Activated CD4-positive, alpha-beta T cell treated with anti-CD3 and anti-CD28 coated beads, Interleukin-2, amount 10 ng/mL, durations not matched to agents 7 days and 5 days (primary cell): ENCODE measurements at regions not wholly inside any gene's neighbourhood (a gene's known extent, or its start where the extent isn't known, plus 50 kb on each side); places are given as distances from the start of the nearest gene placed in this dataset.

Source experiments
- CTCF ChIA-PET: fragments of 350-600 bp; sonication (Branson Sonifier 250); formaldehyde crosslinking; loops from one replicate; lab custom pipeline; 2021; ENCODE audit warnings: antibody characterized with exemption; lab: Charles Lee
- POLR2A ChIA-PET: fragments of 350-600 bp; sonication (Branson Sonifier 250); formaldehyde crosslinking; loops from one replicate; lab custom pipeline; 2021; ENCODE audit warnings: antibody characterized with exemption; lab: Charles Lee
- DNase-seq: peaks from one replicate; pipeline ENCODE4 v3.0.0-alpha.2; 2020
- H3K27ac Mint-ChIP-seq: one replicate; pipeline ENCODE4 v1.8.0; 2021; ENCODE audit warnings: mild to moderate bottlenecking, moderate library complexity, mixed read lengths
- H3K27me3 Mint-ChIP-seq: one replicate; pipeline ENCODE4 v1.8.0; 2021; ENCODE audit warnings: mixed read lengths
- H3K36me3 Mint-ChIP-seq: one replicate; pipeline ENCODE4 v1.8.0; 2021; ENCODE audit warnings: low read depth, mixed read lengths
- H3K4me1 Mint-ChIP-seq: one replicate; pipeline ENCODE4 v1.8.0; 2021; ENCODE audit warnings: mixed read lengths
- H3K4me3 Mint-ChIP-seq: one replicate; pipeline ENCODE4 v1.8.0; 2021; ENCODE audit warnings: mild to moderate bottlenecking, moderate library complexity, mixed read lengths
- H3K9me3 Mint-ChIP-seq: one replicate; pipeline ENCODE4 v1.8.0; 2021; ENCODE audit warnings: mixed read lengths

GRCh38 chr1:172732427-172732826 lies 73.5 kb downstream of the FASLG start:
- ChIA-PET CTCF (interaction anchor here (0.6 to 1.0 kb wide), 4 partner anchors 7 to 266 kb away, joined by 3 to 4 read pairs (median 3); no protein-coding TSS in a partner anchor), POLR2A (no interaction called here)
- DNase-seq = no peak
- Mint-ChIP-seq H3K4me1 (peaks cover 2% of the 10 kb centered on the region), H3K27me3 (peaks cover 46% of the 10 kb centered on the region), H3K27ac (no peak overlapping the region), H3K9me3 (peaks cover 19% of the 10 kb centered on the region), H3K4me3 (no peak overlapping the region), H3K36me3 (peaks cover 8% of the 10 kb centered on the region)

GRCh38 chr1:172733815-172734214 lies 74.9 kb downstream of the FASLG start:
- ChIA-PET POLR2A (interaction anchor here (0.6 kb wide), 1 partner anchor 110 kb away, joined by 7 read pairs; no protein-coding TSS in a partner anchor), CTCF (no interaction called here)
- Mint-ChIP-seq H3K27ac (no peak overlapping the region), H3K36me3 (peaks cover 2% of the 10 kb centered on the region), H3K4me3 (no peak overlapping the region), H3K27me3 (peaks cover 58% of the 10 kb centered on the region), H3K9me3 (peaks cover 9% of the 10 kb centered on the region), H3K4me1 (no peaks in the 10 kb centered on the region)
- DNase-seq = no peak

GRCh38 chr1:172738389-172738788 lies 79.5 kb downstream of the FASLG start:
- H3K36me3 Mint-ChIP-seq = no peaks in the 10 kb centered on the region
- ChIA-PET POLR2A (no interaction called here), CTCF (no interaction called here)
- no peaks in the 10 kb centered on the region for H3K9me3 Mint-ChIP-seq
- peaks cover 5% of the 10 kb centered on the region for H3K4me1 Mint-ChIP-seq
- H3K4me3 Mint-ChIP-seq = no peak overlapping the region
- peaks cover 61% of the 10 kb centered on the region for H3K27me3 Mint-ChIP-seq
- H3K27ac Mint-ChIP-seq = no peak overlapping the region
- no peak for DNase-seq

DNA sequence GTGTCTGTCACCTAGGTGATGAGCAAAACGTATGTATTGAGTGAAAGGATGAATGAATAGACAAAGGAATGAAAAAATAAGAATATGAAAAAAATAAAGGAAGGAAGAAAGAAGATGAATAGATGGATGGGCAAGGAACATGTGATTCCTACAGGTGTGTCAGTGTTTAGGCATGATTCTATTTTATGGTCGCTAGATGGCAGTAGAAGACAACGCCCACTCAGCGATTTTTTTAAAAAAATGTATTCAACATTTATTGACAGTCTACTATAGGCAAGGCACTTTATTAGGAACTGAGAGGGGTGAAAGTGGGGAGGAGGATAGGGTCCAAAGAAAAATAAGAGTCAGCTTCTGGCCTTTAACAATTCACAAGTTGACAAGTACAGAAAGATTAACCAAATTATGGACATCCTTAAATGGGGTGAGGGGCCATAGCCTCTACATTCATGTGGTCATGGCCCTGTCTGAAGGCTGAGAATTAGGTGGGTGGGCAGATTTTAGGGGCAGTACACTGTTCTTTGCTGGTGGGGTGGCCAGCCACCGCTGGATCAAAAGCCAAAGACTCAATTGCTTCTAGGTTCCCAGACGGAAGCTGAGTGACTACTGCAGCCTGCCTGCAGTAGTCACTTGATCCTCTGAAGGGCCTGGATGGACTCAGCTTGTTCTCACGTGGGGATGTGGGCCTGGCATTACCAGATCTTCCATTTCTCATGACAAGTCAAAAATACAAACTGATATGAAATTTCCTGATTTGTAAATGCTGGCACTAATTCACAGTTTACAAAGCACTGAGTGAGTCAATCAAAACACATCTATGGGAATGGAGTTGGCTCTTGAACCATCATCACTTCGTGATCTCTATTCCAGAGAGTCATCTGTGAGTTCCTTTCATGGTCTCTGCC lies 83.9 kb downstream of the FASLG start:
- H3K27ac Mint-ChIP-seq = no peak overlapping the region
- CTCF ChIA-PET = interaction anchor here (0.7 to 3.1 kb wide), 7 partner anchors 14 to 513 kb away, joined by 3 to 15 read pairs (median 4); no protein-coding TSS in a partner anchor

GRCh38 chr1:172745014-172745413 lies 86.1 kb downstream of the FASLG start:
- Mint-ChIP-seq H3K4me1 (peaks cover 34% of the 10 kb centered on the region), H3K4me3 (no peak overlapping the region), H3K27me3 (peaks cover 26% of the 10 kb centered on the region), H3K9me3 (peaks cover 4% of the 10 kb centered on the region), H3K36me3 (peaks cover 2% of the 10 kb centered on the region), H3K27ac (no peak overlapping the region)
- peak; percentile 70 for DNase-seq
- ChIA-PET POLR2A (no interaction called here), CTCF (interaction anchor here (0.5 to 1.6 kb wide), 14 partner anchors 13 to 1075 kb away, joined by 3 to 6 read pairs (median 4); partner anchors contain the start of gene TNFSF4)

More for the DNA sequence above, 83.9 kb downstream of the FASLG start:
- DNase-seq = peak; percentile 17
- peaks cover 42% of the 10 kb centered on the region for H3K27me3 Mint-ChIP-seq
- H3K36me3 Mint-ChIP-seq = no peaks in the 10 kb centered on the region
- H3K9me3 Mint-ChIP-seq = no peaks in the 10 kb centered on the region
- H3K4me1 Mint-ChIP-seq = peaks cover 34% of the 10 kb centered on the region
- H3K4me3 Mint-ChIP-seq = no peak overlapping the region
- POLR2A ChIA-PET = no interaction called here

DNA sequence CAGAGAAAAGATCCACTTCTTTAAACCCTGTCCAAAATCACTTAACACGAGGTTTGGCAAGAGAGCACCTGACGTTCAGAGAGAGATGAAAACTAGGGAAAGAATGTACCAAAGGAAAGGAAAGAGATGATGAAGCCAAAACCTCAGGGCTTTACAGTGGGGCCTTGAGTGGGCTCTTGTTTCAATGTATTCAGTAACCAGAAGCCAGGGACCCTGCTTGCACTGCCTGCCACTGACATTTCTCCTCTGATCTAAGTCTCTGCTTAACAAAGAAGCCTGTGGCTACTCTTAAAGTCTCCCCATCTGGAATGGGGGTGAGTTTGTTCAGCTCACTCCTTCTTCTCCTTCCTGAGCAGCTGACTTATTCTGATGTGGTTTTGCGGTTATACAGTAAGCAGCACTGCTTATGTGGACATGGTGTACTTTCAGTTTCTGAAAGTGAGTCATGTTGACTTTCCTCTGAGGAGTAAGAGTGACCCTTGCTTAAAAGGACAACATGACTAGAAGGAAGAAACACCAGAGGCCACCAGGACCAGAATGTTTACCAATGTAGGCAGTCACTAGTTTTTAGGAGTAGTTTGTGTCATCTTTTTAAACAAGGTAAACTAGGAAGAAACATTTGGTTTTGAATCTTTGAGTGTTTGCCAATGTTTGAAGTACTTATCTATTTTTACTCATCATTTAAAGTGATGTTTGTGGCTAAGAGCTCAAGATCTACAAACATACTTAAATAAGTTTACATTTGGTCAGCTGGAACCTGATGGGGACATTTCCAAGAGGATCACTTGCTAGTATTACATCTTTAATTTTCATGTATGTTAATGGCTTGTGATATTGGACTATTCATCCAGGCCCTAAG lies 87.4 kb downstream of the FASLG start:
- Mint-ChIP-seq H3K4me1 (peaks cover 34% of the 10 kb centered on the region), H3K27ac (peak overlapping the region; percentile 37), H3K27me3 (peaks cover 23% of the 10 kb centered on the region), H3K36me3 (peaks cover 2% of the 10 kb centered on the region), H3K9me3 (peaks cover 4% of the 10 kb centered on the region), H3K4me3 (peak overlapping the region; percentile 44)
- peak; percentile 70 for DNase-seq
- CTCF ChIA-PET = interaction anchor here (1.1 kb wide), 1 partner anchor 456 kb away, joined by 5 read pairs; no protein-coding TSS in a partner anchor
- POLR2A ChIA-PET = no interaction called here

- Mint-ChIP-seq H3K27me3 (peaks cover 19% of the 10 kb centered on the region), H3K4me3 (no peak overlapping the region), H3K27ac (no peak overlapping the region), H3K36me3 (peaks cover 2% of the 10 kb centered on the region), H3K4me1 (peaks cover 28% of the 10 kb centered on the region), H3K9me3 (peaks cover 4% of the 10 kb centered on the region)
- ChIA-PET CTCF (no interaction called here), POLR2A (no interaction called here)
- DNase-seq = no peak
Observed at GRCh38 chr1:172748201-172748600, 89.3 kb downstream of the FASLG start.

DNA sequence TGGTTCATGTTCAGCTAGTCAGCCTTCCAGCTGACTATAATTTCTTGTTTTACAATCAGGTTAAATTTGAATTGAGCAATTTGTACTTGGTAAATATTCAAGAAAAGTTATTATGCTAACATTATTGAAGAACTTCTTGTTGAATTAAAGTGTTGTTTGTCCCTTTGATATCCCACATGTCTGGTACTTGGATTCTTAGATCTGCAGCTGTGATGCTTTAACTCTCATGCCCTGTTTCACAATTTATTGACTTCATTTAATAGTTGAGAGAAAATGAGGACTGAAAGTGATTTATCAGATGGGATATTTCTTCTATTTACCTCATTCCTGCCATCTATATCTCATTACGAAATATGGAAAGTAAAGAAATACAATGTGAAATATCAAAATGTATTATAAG lies 92.8 kb downstream of the FASLG start:
- DNase-seq = no peak
- ChIA-PET POLR2A (no interaction called here), CTCF (no interaction called here)
- Mint-ChIP-seq H3K4me3 (no peak overlapping the region), H3K27ac (no peak overlapping the region), H3K36me3 (peaks cover 2% of the 10 kb centered on the region), H3K4me1 (peaks cover 10% of the 10 kb centered on the region), H3K9me3 (peaks cover 4% of the 10 kb centered on the region), H3K27me3 (peaks cover 19% of the 10 kb centered on the region)

DNA sequence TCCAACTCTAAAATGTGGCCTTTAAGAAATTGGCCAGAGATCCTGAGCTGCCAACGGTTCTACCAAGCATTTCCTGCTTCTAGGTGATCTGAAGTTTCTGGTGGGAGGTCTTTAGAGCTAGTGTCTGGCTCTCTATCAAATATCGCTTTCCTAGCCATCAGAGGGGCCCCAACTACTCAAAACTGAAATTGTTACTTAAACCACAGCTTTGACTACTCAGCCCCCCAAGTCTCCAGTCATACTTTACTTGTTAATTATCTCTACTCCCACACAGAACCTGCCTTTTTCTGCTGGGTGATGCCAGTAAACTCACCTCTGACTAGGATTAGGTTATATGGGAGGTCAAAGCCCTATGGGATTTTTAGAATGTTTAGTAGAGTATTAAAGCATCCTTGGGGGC lies 95.1 kb downstream of the FASLG start:
- CTCF ChIA-PET = no interaction called here
- Mint-ChIP-seq H3K36me3 (no peaks in the 10 kb centered on the region), H3K4me1 (peaks cover 6% of the 10 kb centered on the region), H3K27me3 (peaks cover 32% of the 10 kb centered on the region), H3K4me3 (no peak overlapping the region), H3K9me3 (peaks cover 2% of the 10 kb centered on the region), H3K27ac (no peak overlapping the region)
- no peak for DNase-seq
- POLR2A ChIA-PET = no interaction called here

- Mint-ChIP-seq H3K36me3 (no peaks in the 10 kb centered on the region), H3K4me1 (peaks cover 6% of the 10 kb centered on the region), H3K27ac (no peak overlapping the region), H3K4me3 (no peak overlapping the region), H3K27me3 (peaks cover 33% of the 10 kb centered on the region), H3K9me3 (peaks cover 2% of the 10 kb centered on the region)
- no peak for DNase-seq
- ChIA-PET CTCF (no interaction called here), POLR2A (no interaction called here)
Observed at GRCh38 chr1:172754609-172755008, 95.7 kb downstream of the FASLG start.

GRCh38 chr1:172755099-172755498 lies 96.2 kb downstream of the FASLG start:
- peaks cover 6% of the 10 kb centered on the region for H3K4me1 Mint-ChIP-seq
- CTCF ChIA-PET = no interaction called here
- no peak overlapping the region for H3K4me3 Mint-ChIP-seq
- no peaks in the 10 kb centered on the region for H3K36me3 Mint-ChIP-seq
- no peak for DNase-seq
- peaks cover 2% of the 10 kb centered on the region for H3K9me3 Mint-ChIP-seq
- H3K27me3 Mint-ChIP-seq = peaks cover 36% of the 10 kb centered on the region
- H3K27ac Mint-ChIP-seq = no peak overlapping the region
- POLR2A ChIA-PET = no interaction called here

- DNase-seq = no peak
- H3K36me3 Mint-ChIP-seq = no peaks in the 10 kb centered on the region
- H3K27me3 Mint-ChIP-seq = peaks cover 34% of the 10 kb centered on the region
- H3K9me3 Mint-ChIP-seq = peaks cover 2% of the 10 kb centered on the region
- H3K4me1 Mint-ChIP-seq = peaks cover 6% of the 10 kb centered on the region
- no peak overlapping the region for H3K27ac Mint-ChIP-seq
- POLR2A ChIA-PET = interaction anchor here (0.7 kb wide), 1 partner anchor 654 kb away, joined by 4 read pairs; no protein-coding TSS in a partner anchor
- CTCF ChIA-PET = no interaction called here
- H3K4me3 Mint-ChIP-seq = no peak overlapping the region
Observed at GRCh38 chr1:172756024-172756423, 97.1 kb downstream of the FASLG start.
